HG02852 (cell line): ENCODE measurements at regions not wholly inside any gene's neighbourhood (a gene's known extent, or its start where the extent isn't known, plus 50 kb on each side); places are given as distances from the start of the nearest gene placed in this dataset.
"Not testable (repeated sequence)": the region's sequence is repeated elsewhere in the genome, so short reads cannot be mapped to it uniquely, and the experiment has no call there.

Experiments used
- ATAC-seq: cut with Tn5 transposase; IDR thresholded peaks from one replicate; pipeline ENCODE4 v1.9.1; 2021; ENCODE audit warnings: mild to moderate bottlenecking, moderate library complexity; ENCODE audit not compliant: unreplicated experiment

- no peak for ATAC-seq
Observed at GRCh38 chr5:54885636-54886035, 99.8 kb downstream of the ESM1 start.

- no peak for ATAC-seq
Observed at GRCh38 chr5:54884195-54884536, 101.2 kb downstream of the ESM1 start.

- no peak for ATAC-seq
Observed at GRCh38 chr5:54883374-54884194, 101.8 kb downstream of the ESM1 start.

- ATAC-seq: no peak
Observed at GRCh38 chr5:54882841-54883240, 102.6 kb downstream of the ESM1 start.

GRCh38 chr5:54882101-54882500 lies 103.3 kb downstream of the ESM1 start:
- ATAC-seq: no peak

- no peak for ATAC-seq
Observed at GRCh38 chr5:54881286-54882005, 103.9 kb downstream of the ESM1 start.

GRCh38 chr5:54876976-54877375 lies 108.4 kb downstream of the ESM1 start:
- ATAC-seq: no peak

GRCh38 chr5:54876556-54876955 lies 108.8 kb downstream of the ESM1 start:
- ATAC-seq: no peak

- ATAC-seq: no peak
Observed at GRCh38 chr5:54874337-54875021, 110.9 kb downstream of the ESM1 start.

GRCh38 chr5:54873691-54874090 lies 111.7 kb downstream of the ESM1 start:
- ATAC-seq: no peak

GRCh38 chr5:54872810-54873209 lies 112.6 kb downstream of the ESM1 start:
- no peak for ATAC-seq

GRCh38 chr5:54870271-54870670 lies 115.1 kb downstream of the ESM1 start:
- ATAC-seq: no peak

- ATAC-seq: no peak
Observed at GRCh38 chr5:54869691-54870090, 115.7 kb downstream of the ESM1 start.

- ATAC-seq: peak; percentile 55
Observed at GRCh38 chr5:54868511-54869483, 116.6 kb downstream of the ESM1 start.

GRCh38 chr5:54867310-54867944 lies 118.0 kb downstream of the ESM1 start:
- ATAC-seq: no peak

GRCh38 chr5:54864911-54865515 lies 120.4 kb downstream of the ESM1 start:
- ATAC-seq: not testable (repeated sequence)

- ATAC-seq: no peak
Observed at GRCh38 chr5:54862036-54862435, 123.4 kb downstream of the ESM1 start.

GRCh38 chr5:54861212-54861894 lies 124.0 kb downstream of the ESM1 start:
- no peak for ATAC-seq

- no peak for ATAC-seq
Observed at GRCh38 chr5:54860321-54860720, 125.1 kb downstream of the ESM1 start.
